NCI-H345 treated with DMSO at 0.1 percent for 48 hours (cell line): ENCODE measurements at regions not wholly inside any gene's neighbourhood (a gene's known extent, or its start where the extent isn't known, plus 50 kb on each side); places are given as distances from the start of the nearest gene placed in this dataset.
"Not testable (repeated sequence)": the region's sequence is repeated elsewhere in the genome, so short reads cannot be mapped to it uniquely, and the experiment has no call there.

ENCODE experiments used
- DNase-seq: peaks from one replicate; lab custom pipeline; 2025; ENCODE audit not compliant: unreplicated experiment; lab: John Stamatoyannopoulos, UW

- DNase-seq, result no peak
Observed at GRCh38 chr6:158920311-158920905, 79.6 kb downstream of the RSPH3 start.

DNA sequence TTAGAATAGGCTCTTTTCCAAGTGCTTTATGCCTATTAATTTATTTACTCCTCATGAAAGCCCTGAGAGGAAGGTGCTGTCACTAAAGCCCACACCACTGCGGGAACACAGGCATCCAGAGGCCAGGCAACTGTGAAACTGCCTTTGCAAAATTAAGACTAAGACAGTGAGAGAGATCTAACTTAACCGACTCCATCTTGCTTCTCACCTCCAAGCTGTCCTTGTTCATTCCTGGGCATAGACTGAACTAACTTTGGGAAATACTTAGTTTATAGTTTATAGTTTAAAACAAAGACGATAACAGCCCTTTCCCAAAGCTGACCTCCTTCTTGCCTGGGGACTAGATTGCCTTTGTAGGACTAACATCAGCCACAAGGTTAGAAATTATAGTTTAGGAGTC is 80.1 kb downstream of the RSPH3 start:
- DNase-seq, result no peak

DNA sequence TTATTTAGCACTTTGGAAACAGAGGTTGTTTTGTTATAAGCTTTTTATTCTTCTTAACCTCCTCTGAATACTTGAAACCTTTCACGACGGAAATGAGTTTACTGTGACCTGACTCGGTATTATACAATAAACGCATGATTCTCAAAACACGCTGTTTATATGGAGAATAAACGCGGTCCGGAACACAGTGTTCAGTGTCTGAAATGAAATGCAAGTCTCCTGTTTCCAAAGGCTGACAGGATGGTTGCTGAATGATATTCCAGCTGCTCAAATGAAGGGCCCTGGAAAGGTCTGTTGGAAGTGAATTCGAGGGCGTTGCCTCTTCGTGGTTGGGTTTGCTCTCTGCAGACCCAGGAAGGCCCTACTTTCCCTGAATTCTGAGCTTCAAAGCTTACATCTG is 83.4 kb downstream of the RSPH3 start:
- no peak for DNase-seq

DNA sequence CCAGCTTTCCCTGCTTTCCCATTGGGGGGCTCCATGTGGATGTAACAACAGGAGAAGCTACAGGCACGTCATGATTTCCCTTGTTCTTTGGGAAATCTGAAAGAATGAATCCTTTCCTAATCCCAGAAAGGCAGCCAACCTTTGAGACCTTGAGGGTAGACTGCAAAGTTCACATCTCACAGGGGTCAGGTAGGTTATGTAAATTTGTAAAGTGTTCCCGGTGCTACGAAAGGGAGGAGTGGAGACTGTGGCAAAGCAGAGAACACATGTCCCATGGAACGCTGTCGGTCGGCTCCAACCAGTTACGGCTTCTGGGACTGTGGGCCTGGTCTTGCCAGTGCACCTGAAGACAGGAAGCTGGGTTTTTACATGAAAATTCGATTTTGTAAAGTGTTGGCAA is 85.1 kb downstream of the RSPH3 start:
- no peak for DNase-seq

DNA sequence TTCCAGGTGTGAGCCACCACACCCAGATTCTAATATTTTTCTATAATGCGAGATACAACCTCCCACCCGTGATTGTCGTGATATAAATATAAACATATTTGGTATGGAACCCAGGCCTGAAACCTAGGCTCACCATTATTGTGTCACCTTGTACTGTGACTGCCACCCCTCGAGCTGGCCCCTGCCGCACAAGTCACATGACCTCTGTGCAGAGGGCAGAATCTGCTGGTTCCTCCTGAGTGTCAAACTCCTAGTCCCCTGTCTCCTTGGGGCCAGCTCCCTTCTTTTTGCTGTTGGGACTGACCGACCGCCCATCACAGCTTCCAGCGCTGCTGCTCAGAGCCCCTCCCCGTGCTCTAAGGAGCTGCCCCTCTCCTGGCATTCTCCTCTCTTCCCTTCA is 86.4 kb downstream of the RSPH3 start:
- no peak for DNase-seq

GRCh38 chr6:158912655-158913054 is 87.3 kb downstream of the RSPH3 start:
- no peak for DNase-seq

DNA sequence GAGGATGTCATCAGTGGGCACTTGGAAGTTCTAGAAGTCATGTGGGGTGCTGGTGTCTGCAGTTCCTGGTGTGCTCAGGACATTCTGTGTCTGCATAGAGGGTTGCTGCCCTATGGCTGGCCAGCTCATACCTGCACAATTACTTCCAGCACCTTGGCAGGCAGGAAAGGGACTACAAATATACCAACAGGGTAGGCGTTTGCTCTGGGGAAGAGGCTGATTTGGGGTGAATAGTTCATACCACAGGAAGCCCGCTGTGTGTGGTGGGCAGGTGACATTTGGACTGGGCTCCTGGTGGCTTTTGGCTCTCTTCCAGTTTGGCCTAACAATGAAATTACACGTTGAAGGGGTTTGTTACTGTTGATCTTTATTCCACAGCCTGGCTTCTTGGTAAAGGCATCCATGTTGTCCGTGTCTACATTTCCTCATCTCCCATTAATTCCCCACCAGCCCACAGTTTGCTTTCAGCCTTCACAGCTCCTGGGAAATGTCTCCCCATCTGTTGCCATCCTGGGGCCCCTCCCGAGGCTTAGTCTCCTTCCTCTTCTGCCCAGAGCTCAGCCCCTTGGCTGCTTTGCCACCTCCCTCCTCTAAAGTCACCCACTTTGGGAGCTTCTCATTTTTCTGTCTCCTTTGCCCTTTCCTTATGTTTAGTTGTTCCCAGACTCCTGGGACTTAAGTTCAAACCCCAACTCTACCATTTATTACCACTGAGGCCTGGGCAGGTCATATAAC is 88.1 kb downstream of the RSPH3 start:
- DNase-seq, result no peak

- DNase-seq, result no peak
Observed at GRCh38 chr6:158910484-158911440, 89.2 kb downstream of the RSPH3 start.

GRCh38 chr6:158909938-158910337 is 90.1 kb downstream of the RSPH3 start:
- no peak for DNase-seq

DNA sequence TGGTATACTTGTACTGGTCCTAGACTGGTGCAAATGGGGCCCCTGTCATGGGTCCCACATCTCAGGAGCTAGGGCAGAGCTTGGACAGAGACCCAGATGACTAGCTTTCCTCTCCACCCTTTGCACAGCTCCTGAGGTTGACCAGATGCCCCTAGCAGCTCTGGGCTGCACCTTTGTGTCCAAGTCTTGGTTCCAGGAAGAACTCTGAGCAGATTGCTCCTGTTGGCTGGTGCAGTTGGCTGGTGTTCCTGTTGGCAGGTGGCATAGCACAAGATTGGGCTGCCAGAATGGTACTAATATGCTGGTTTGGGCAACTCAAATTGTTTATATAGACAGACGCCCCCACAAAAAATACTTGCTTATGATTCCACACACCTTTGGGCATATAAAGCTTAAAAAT is 89.4 kb upstream of the EZR start:
- no peak for DNase-seq

GRCh38 chr6:158907931-158908330 is 88.8 kb upstream of the EZR start:
- no peak for DNase-seq

GRCh38 chr6:158906926-158907325 is 87.8 kb upstream of the EZR start:
- DNase-seq, result no peak

DNA sequence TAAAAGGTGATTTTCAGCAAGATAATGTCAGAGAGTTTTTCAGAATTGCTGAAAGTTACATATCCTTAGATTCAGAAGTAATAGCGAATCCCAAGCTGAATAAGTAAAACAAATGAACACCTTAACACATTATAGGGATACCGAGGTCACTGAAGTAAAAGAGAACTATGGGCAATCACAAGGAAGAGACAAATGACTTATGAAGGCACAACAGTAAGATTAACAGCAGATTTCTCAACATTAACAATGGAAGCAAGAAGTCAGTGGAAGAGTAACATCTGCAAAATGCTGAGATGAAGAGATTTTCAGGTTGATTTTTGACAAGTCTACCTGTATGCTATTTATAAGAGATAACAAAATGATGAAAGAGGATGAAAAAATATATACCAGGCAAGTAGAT is 86.1 kb upstream of the EZR start:
- no peak for DNase-seq

DNA sequence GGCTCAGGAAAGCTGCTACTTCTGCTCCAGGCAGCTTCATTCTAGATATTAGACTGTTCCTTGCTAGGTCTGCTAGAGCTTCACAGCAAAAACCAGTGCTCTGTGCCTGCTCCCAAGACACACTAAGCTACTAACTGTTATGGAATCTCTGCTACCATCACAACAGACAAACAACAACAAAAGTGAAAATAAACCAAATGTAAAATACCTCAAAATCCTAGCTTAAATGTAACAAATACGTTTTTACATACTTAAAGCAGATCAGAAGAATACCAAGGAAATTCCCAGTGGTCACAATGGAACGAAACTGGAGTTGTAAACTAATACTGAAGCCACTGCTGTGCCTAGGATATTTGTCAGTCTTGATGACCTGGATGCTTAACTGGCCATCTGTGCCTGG is 84.6 kb upstream of the EZR start:
- no peak for DNase-seq

DNA sequence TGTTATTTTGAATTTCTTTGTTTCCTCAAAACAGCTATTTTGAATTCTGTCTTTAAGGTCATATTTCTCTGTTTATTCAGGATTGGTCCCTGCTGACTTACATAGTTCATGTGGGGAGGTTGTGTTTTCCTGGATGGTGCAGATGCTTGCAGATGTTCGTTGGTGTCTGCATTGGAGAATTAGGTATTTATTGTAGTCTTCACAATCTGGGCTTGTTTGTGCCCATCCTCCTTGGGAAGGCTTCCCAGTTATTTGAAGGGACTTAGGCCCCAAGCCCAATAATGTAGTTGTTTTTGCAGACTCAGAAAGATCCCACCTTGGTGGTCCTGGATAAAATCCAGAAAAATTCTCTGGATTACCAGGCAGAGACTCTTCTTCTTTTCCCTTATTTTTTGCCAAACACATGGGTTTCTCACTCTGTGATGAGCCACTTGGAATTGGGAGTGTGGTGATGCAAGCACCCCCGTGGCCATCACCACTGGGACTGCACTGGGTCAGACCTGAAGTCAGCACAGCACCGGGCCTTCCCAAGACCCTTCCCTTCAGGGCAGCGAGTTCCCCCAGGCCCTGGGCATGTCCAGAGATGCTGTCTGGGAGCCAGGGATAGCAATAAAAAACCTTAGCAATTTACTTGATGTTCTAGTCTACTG is 81.6 kb upstream of the EZR start:
- no peak for DNase-seq

DNA sequence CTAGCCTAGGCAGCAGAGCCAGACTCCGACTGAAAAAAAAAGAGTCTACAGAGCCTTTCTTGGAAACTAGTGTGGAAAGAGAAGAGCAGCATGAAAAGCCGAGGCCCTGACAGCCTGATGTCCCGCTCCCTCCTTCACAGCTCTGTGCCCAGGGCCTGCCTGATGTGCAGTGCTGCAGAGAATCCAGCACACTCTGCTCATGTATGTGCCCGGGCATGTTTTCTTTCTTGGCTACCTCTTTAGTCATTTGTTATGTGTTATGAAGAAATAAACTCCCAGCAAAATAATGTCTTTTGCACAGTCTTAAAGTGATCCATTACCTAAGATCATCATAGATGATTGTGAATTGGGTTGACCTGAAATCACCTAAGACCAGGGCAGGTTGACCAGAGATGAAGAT is 78.1 kb upstream of the EZR start:
- DNase-seq, result no peak

DNA sequence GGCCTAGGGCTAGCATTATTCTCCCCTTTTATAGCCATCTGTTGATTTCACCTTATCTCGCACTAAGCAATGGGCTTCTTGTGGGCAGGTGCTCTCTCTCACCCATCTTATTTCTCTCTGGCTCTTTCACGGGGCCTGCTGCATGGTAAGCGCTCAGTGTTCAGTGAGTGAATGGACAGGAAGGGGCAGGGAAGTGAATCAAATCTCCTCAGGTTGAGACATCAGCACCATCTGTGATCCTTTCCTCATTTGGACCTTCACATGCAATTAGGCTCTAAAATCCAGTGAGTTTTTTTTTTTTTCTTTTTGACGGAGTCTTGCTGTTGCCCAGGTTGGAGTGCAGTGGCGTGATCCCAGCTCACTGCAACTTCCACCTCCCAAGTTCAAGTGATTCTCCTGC is 76.5 kb upstream of the EZR start:
- no peak for DNase-seq

- DNase-seq, result no peak
Observed at GRCh38 chr6:158894193-158894592, 75.0 kb upstream of the EZR start.

DNA sequence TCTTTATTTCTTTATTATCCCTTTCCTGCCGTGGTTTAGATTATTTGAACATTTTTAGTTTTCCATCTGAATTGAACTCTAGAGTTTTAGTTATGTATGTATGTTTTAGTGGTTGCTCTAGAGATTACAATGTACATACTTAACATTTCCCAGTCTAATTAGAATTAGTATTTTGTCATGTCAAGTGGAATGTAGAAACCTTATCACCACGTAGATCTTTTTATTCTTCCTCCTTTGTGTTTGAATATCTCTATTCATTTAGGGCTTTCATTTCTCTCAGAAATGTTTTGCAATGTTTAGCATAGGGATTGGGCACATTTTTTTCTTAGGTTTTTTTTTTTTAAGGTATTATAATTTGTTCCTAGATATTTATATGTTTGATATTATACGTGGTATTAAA is 73.1 kb upstream of the EZR start:
- no peak for DNase-seq

- DNase-seq, result not testable (repeated sequence)
Observed at GRCh38 chr6:158891560-158891959, 72.4 kb upstream of the EZR start.

DNA sequence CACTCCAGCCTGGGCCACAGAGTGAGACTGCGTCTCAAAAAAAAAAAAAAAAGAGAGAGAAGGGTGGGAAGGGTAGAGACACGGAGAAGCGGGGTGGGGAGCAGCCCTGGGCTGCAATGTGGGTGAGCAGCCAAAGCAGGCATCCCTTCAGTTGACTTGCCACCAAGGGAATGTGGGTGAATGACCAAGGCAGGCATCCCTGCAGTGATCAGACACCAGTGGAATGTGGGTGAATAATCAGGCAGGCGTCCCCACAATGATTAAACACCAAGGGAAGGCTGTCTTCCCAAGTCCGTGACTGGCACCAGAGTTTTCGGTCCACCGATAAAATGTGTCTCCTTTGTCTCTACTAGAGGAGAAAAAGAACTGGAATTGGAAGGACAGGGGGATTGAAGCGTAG is 69.0 kb upstream of the EZR start:
- DNase-seq, result not testable (repeated sequence)
